Testis (tissue), 2 donors: ENCODE measurements at regions not wholly inside any gene's neighbourhood (a gene's known extent, or its start where the extent isn't known, plus 50 kb on each side); places are given as distances from the start of the nearest gene placed in this dataset.

Source experiments
- POLR2A ChIP-seq: fragments of 450-650 bp; IDR thresholded peaks from one replicate; pipeline ENCODE4 v1.6.1; 2017; ENCODE audit warnings: antibody characterized with exemption, mild to moderate bottlenecking, moderate library complexity
- TF ChIP-seq, protein P1 (sequence below), 3 experiments: fragments of 450-650 bp in 2 of 3; fragments of 200-600 bp in 1 of 3; sonication (generic) in 1 of 3; IDR thresholded peaks; one replicate each; pipeline ENCODE4 v1.5.1; 2016 to 2019; ENCODE audit warnings: antibody characterized with exemption in 3 of 3, mild to moderate bottlenecking in 2 of 3, moderate library complexity in 1 of 3

DNA sequence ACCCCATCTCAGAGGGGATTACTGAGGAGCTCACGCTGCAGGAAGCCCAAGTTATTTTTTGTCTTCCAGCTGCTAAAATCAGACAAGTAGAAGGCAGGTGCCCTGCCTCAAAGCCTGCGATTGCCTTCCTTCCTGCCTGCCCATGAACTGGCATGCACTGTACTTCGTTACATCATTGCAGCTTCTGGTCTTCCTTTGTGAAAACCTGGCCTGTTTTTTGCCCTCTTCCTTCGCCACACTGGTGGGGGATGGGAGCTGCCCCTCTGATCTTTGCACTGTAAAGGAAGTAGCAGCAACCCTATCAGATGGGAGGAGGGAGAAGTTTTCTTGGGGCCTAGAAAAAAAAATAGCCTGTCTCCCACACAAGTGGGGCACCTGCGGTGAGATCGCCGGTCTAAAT lies 1098.7 kb downstream of the BCL11B start:
- TF ChIP-seq POLR2A = no peak
- TF ChIP-seq, protein P1, sequence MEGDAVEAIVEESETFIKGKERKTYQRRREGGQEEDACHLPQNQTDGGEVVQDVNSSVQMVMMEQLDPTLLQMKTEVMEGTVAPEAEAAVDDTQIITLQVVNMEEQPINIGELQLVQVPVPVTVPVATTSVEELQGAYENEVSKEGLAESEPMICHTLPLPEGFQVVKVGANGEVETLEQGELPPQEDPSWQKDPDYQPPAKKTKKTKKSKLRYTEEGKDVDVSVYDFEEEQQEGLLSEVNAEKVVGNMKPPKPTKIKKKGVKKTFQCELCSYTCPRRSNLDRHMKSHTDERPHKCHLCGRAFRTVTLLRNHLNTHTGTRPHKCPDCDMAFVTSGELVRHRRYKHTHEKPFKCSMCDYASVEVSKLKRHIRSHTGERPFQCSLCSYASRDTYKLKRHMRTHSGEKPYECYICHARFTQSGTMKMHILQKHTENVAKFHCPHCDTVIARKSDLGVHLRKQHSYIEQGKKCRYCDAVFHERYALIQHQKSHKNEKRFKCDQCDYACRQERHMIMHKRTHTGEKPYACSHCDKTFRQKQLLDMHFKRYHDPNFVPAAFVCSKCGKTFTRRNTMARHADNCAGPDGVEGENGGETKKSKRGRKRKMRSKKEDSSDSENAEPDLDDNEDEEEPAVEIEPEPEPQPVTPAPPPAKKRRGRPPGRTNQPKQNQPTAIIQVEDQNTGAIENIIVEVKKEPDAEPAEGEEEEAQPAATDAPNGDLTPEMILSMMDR (IDR thresholded peaks at IDR 0.05) = no peak
